HAP-1 (cell line): ENCODE measurements at regions not wholly inside any gene's neighbourhood (a gene's known extent, or its start where the extent isn't known, plus 50 kb on each side); places are given as distances from the start of the nearest gene placed in this dataset.

Experiments used
- DNase-seq, 2 experiments: peaks; one replicate each; pipeline ENCODE4 v3.0.0-alpha.2; 2016 to 2020; ENCODE audit warnings: low spot score in 2 of 2
- H3K27me3 ChIP-seq: fragments of 250-450 bp; sonication (Bioruptor Pico); 2 replicates; pipeline ENCODE4 v1.5.1; 2020; ENCODE audit warnings: low read depth, mild to moderate bottlenecking, moderate library complexity
- H3K36me3 ChIP-seq: fragments of 250-450 bp; sonication (Bioruptor Pico); replicated peaks from 2 replicates; pipeline ENCODE4 v1.5.1; 2020; ENCODE audit warnings: mild to moderate bottlenecking
- H3K4me1 ChIP-seq: fragments of 250-450 bp; sonication (Bioruptor Pico); 2 replicates; pipeline ENCODE4 v1.5.1; 2020; ENCODE audit warnings: mild to moderate bottlenecking
- H3K4me3 ChIP-seq: fragments of 250-450 bp; sonication (Bioruptor Pico); 2 replicates; pipeline ENCODE4 v1.5.1; 2020; ENCODE audit warnings: mild to moderate bottlenecking, moderate library complexity
- H3K9me3 ChIP-seq: fragments of 250-450 bp; sonication (Bioruptor Pico); 2 replicates; pipeline ENCODE4 v1.5.1; 2020; ENCODE audit warnings: mild to moderate bottlenecking, moderate library complexity
- in situ Hi-C: fragments of 300-500 bp; cut with MboI; formaldehyde crosslinking; loops from 3 replicates; pipeline ENCODE4 v1.14.3; 2020; ENCODE audit warnings: low sequenced_read_pairs, inconsistent platforms, mixed read lengths

GRCh38 chr4:180940680-180941079, 1302.5 kb upstream of the TENM3 start:
- no peak for DNase-seq
- Histone ChIP-seq H3K4me1 (peaks cover 5% of the 10 kb centered on the region; the same call in 1 of the 2 replicates), H3K36me3 (no peaks in the 10 kb centered on the region), H3K4me3 (no peak overlapping the region), H3K9me3 (no peaks in the 10 kb centered on the region), H3K27me3 (no peaks in the 10 kb centered on the region)
- in situ Hi-C loops, result loop anchor here (10.0 kb wide), 1 partner anchor 106 kb away; no protein-coding TSS in a partner anchor

GRCh38 chr4:180942367-180942916, 1300.8 kb upstream of the TENM3 start:
- in situ Hi-C loops, result loop anchor here (10.0 kb wide), 1 partner anchor 108 kb away; no protein-coding TSS in a partner anchor
- Histone ChIP-seq H3K4me1 (peaks cover 5% of the 10 kb centered on the region; the same call in 1 of the 2 replicates), H3K27me3 (no peaks in the 10 kb centered on the region), H3K4me3 (no peak overlapping the region), H3K9me3 (no peaks in the 10 kb centered on the region), H3K36me3 (no peaks in the 10 kb centered on the region)
- DNase-seq, result no peak

- in situ Hi-C loops, result loop anchor here (10.0 kb wide), 1 partner anchor 111 kb away; no protein-coding TSS in a partner anchor
- H3K4me3 ChIP-seq, result no peak overlapping the region
- H3K9me3 ChIP-seq, result no peaks in the 10 kb centered on the region
- H3K4me1 ChIP-seq, result peaks cover 7% of the 10 kb centered on the region; the same call in 1 of the 2 replicates
- H3K27me3 ChIP-seq, result no peaks in the 10 kb centered on the region
- no peak for DNase-seq
- no peaks in the 10 kb centered on the region for H3K36me3 ChIP-seq
Measured at GRCh38 chr4:180946188-180946587, 1297.0 kb upstream of the TENM3 start.

- Histone ChIP-seq H3K36me3 (no peaks in the 10 kb centered on the region), H3K4me1 (peaks cover 17% of the 10 kb centered on the region), H3K9me3 (no peaks in the 10 kb centered on the region), H3K27me3 (no peaks in the 10 kb centered on the region), H3K4me3 (no peak overlapping the region)
- DNase-seq, result peak; percentile 14 to 65
- in situ Hi-C loops, result loop anchor here (10.0 kb wide), 1 partner anchor 113 kb away; no protein-coding TSS in a partner anchor
Measured at GRCh38 chr4:180947425-180947824, 1295.8 kb upstream of the TENM3 start.

- Histone ChIP-seq H3K4me1 (peaks cover 12% of the 10 kb centered on the region), H3K9me3 (no peaks in the 10 kb centered on the region), H3K27me3 (no peaks in the 10 kb centered on the region), H3K36me3 (no peaks in the 10 kb centered on the region), H3K4me3 (no peak overlapping the region)
- in situ Hi-C loops, result loop anchor here (10.0 to 25.0 kb wide), 2 partner anchors 115 to 287 kb away; no protein-coding TSS in a partner anchor
- no peak for DNase-seq
Measured at GRCh38 chr4:180949424-180950213, 1293.6 kb upstream of the TENM3 start.

GRCh38 chr4:180950377-180950776, 1292.8 kb upstream of the TENM3 start:
- Histone ChIP-seq H3K9me3 (no peaks in the 10 kb centered on the region), H3K4me3 (no peak overlapping the region), H3K4me1 (peaks cover 12% of the 10 kb centered on the region), H3K36me3 (no peaks in the 10 kb centered on the region), H3K27me3 (no peaks in the 10 kb centered on the region)
- in situ Hi-C loops, result loop anchor here (25.0 kb wide), 1 partner anchor 288 kb away; no protein-coding TSS in a partner anchor
- no peak for DNase-seq

GRCh38 chr4:180951312-180951711, 1291.9 kb upstream of the TENM3 start:
- Histone ChIP-seq H3K9me3 (no peaks in the 10 kb centered on the region), H3K4me3 (no peak overlapping the region), H3K36me3 (no peaks in the 10 kb centered on the region), H3K27me3 (no peaks in the 10 kb centered on the region), H3K4me1 (peaks cover 12% of the 10 kb centered on the region)
- in situ Hi-C loops, result loop anchor here (25.0 kb wide), 1 partner anchor 289 kb away; no protein-coding TSS in a partner anchor
- peak in 1 of 2 experiments; percentile 54 for DNase-seq

- in situ Hi-C loops, result loop anchor here (25.0 kb wide), 1 partner anchor 291 kb away; no protein-coding TSS in a partner anchor
- peaks cover 14% of the 10 kb centered on the region for H3K4me1 ChIP-seq
- H3K4me3 ChIP-seq, result no peak overlapping the region
- no peaks in the 10 kb centered on the region for H3K36me3 ChIP-seq
- peak in 1 of 2 experiments; percentile 44 for DNase-seq
- H3K9me3 ChIP-seq, result no peaks in the 10 kb centered on the region
- no peaks in the 10 kb centered on the region for H3K27me3 ChIP-seq
Measured at GRCh38 chr4:180953572-180953971, 1289.6 kb upstream of the TENM3 start.

- H3K9me3 ChIP-seq, result no peaks in the 10 kb centered on the region
- peaks cover 37% of the 10 kb centered on the region for H3K4me1 ChIP-seq
- in situ Hi-C loops, result loop anchor here (25.0 kb wide), 1 partner anchor 299 kb away; no protein-coding TSS in a partner anchor
- no peaks in the 10 kb centered on the region for H3K36me3 ChIP-seq
- no peak overlapping the region for H3K4me3 ChIP-seq
- peak; percentile 31 to 73 for DNase-seq
- no peaks in the 10 kb centered on the region for H3K27me3 ChIP-seq
Measured at GRCh38 chr4:180960743-180961401, 1282.3 kb upstream of the TENM3 start.

- Histone ChIP-seq H3K36me3 (no peaks in the 10 kb centered on the region), H3K9me3 (no peaks in the 10 kb centered on the region), H3K4me1 (peaks cover 37% of the 10 kb centered on the region), H3K4me3 (no peak overlapping the region), H3K27me3 (no peaks in the 10 kb centered on the region)
- in situ Hi-C loops, result loop anchor here (25.0 kb wide), 1 partner anchor 300 kb away; no protein-coding TSS in a partner anchor
- DNase-seq, result no peak
Measured at GRCh38 chr4:180962268-180962667, 1280.9 kb upstream of the TENM3 start.

GRCh38 chr4:180966312-180966711, 1276.9 kb upstream of the TENM3 start:
- H3K4me1 ChIP-seq, result peaks cover 17% of the 10 kb centered on the region
- no peak for DNase-seq
- no peak overlapping the region for H3K4me3 ChIP-seq
- in situ Hi-C loops, result loop anchor here (25.0 kb wide), 1 partner anchor 304 kb away; no protein-coding TSS in a partner anchor
- H3K27me3 ChIP-seq, result no peaks in the 10 kb centered on the region
- H3K36me3 ChIP-seq, result no peaks in the 10 kb centered on the region
- H3K9me3 ChIP-seq, result no peaks in the 10 kb centered on the region

GRCh38 chr4:180967936-180968335, 1275.3 kb upstream of the TENM3 start:
- Histone ChIP-seq H3K36me3 (no peaks in the 10 kb centered on the region), H3K9me3 (no peaks in the 10 kb centered on the region), H3K27me3 (no peaks in the 10 kb centered on the region), H3K4me1 (peaks cover 8% of the 10 kb centered on the region), H3K4me3 (no peak overlapping the region)
- in situ Hi-C loops, result loop anchor here (25.0 kb wide), 1 partner anchor 306 kb away; no protein-coding TSS in a partner anchor
- no peak for DNase-seq

GRCh38 chr4:180973894-180974293, 1269.3 kb upstream of the TENM3 start:
- no peaks in the 10 kb centered on the region for H3K36me3 ChIP-seq
- no peak overlapping the region for H3K4me3 ChIP-seq
- no peaks in the 10 kb centered on the region for H3K27me3 ChIP-seq
- no peaks in the 10 kb centered on the region for H3K9me3 ChIP-seq
- in situ Hi-C loops, result loop anchor here (25.0 kb wide), 1 partner anchor 312 kb away; no protein-coding TSS in a partner anchor
- no peak for DNase-seq
- no peaks in the 10 kb centered on the region; the same call in 1 of the 2 replicates for H3K4me1 ChIP-seq
